ENCODE measurements at regions not wholly inside any gene's neighbourhood (a gene's known extent, or its start where the extent isn't known, plus 50 kb on each side); places are given as distances from the start of the nearest gene placed in this dataset.

DNA sequence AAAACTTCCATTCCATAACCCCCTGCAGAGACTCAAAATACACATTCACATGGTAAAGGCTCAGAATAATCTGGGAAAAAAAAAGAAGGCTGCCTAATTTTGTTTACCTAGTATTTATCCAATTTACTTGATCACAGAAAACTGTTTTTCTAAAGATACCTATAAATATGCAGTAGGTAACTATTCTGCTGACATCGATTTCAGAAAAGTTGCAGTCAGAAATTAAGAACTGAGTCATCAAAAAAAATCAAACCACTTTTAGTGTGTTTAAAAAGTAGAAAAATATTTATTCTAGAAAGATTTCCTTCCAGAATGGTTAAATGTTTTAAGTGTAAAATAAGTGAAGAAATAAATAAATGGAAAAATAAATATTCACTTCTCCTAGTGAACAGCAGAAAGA lies 254.5 kb upstream of the CAND1 start:
- Histone ChIP-seq H3K9me3 (no peaks in the 10 kb centered on the region), H3K27ac (no peak overlapping the region)

DNA sequence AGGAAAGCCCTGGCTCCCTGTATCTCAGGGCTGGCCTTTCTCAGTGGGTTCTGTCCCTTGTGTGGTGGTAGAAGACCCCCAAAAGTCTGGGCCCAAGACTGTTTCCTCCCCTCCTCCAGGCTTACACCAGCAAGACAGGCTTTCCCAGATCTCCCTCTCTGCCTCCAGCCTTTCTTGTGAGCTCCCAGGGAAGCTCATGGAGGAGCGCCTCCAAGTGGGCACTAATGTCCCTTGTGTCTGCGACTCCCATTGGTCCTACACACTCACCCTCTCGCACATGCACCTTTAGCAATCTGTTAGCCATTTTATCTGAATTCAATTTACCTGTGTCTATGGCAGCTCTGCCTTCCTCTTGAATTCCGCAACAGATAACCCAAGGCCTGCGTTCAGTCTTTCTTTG lies 251.1 kb upstream of the CAND1 start:
- H3K27ac ChIP-seq = no peak overlapping the region
- no peak overlapping the region for H3K4me3 ChIP-seq
- H3K9me3 ChIP-seq = no peaks in the 10 kb centered on the region
- no peaks in the 10 kb centered on the region for H3K4me1 ChIP-seq
- no peaks in the 10 kb centered on the region for H3K36me3 ChIP-seq
- H3K27me3 ChIP-seq = no peaks in the 10 kb centered on the region
- TF ChIP-seq EP300 (IDR thresholded peaks at IDR 0.05) = no peak
- TF ChIP-seq, protein P1, sequence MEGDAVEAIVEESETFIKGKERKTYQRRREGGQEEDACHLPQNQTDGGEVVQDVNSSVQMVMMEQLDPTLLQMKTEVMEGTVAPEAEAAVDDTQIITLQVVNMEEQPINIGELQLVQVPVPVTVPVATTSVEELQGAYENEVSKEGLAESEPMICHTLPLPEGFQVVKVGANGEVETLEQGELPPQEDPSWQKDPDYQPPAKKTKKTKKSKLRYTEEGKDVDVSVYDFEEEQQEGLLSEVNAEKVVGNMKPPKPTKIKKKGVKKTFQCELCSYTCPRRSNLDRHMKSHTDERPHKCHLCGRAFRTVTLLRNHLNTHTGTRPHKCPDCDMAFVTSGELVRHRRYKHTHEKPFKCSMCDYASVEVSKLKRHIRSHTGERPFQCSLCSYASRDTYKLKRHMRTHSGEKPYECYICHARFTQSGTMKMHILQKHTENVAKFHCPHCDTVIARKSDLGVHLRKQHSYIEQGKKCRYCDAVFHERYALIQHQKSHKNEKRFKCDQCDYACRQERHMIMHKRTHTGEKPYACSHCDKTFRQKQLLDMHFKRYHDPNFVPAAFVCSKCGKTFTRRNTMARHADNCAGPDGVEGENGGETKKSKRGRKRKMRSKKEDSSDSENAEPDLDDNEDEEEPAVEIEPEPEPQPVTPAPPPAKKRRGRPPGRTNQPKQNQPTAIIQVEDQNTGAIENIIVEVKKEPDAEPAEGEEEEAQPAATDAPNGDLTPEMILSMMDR (IDR thresholded peaks at IDR 0.05) = no peak
- no peak for TF ChIP-seq POLR2A (IDR thresholded peaks at IDR 0.05)
- WGBS, 2 donors = 94 to 95% methylated on average over 5 of the region's 5 CpGs
- no peak for DNase-seq (ENCODE audit: low spot score in 2 of 2)

More for the DNA sequence above, 254.5 kb upstream of the CAND1 start:
- 72 to 77% methylated on average over 1 of the region's 1 CpG for WGBS, 2 donors
- DNase-seq (ENCODE audit: low spot score in 2 of 2) = no peak
- no peaks in the 10 kb centered on the region for H3K4me1 ChIP-seq
- no peaks in the 10 kb centered on the region for H3K36me3 ChIP-seq
- no peaks in the 10 kb centered on the region for H3K27me3 ChIP-seq
- no peak overlapping the region for H3K4me3 ChIP-seq
- TF ChIP-seq POLR2A (IDR thresholded peaks at IDR 0.05) (no peak), EP300 (IDR thresholded peaks at IDR 0.05) (no peak)
- TF ChIP-seq, protein P1 (IDR thresholded peaks at IDR 0.05) = no peak

DNA sequence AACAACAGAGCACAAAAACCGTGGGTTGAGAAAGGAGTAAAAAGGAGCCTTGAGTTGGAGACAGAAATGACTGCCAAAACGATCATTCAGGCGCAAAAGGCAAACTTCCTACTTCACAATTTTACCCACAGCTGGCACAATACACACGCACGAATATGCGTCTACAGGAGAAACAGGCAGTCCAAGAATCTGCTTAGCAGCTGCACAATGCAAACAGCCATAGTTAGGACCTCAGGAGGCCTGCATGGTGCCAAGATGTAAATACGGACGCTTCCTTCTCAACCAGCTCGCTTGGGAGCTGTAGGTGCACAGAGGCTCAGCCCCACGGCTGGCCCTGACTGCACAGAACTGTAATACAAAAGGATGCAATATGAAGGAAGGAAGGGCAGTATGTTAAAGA lies 250.1 kb upstream of the CAND1 start:
- Histone ChIP-seq H3K4me1 (no peaks in the 10 kb centered on the region), H3K27ac (no peak overlapping the region), H3K27me3 (no peaks in the 10 kb centered on the region), H3K9me3 (no peaks in the 10 kb centered on the region), H3K4me3 (no peak overlapping the region), H3K36me3 (no peaks in the 10 kb centered on the region)
- no peak for DNase-seq (ENCODE audit: low spot score in 2 of 2)
- no peak for TF ChIP-seq EP300 (IDR thresholded peaks at IDR 0.05)
- no peak for TF ChIP-seq POLR2A (IDR thresholded peaks at IDR 0.05)
- TF ChIP-seq, protein P1 (IDR thresholded peaks at IDR 0.05) = no peak
- 55% methylated on average over 10 of the region's 10 CpGs for WGBS, 2 donors

DNA sequence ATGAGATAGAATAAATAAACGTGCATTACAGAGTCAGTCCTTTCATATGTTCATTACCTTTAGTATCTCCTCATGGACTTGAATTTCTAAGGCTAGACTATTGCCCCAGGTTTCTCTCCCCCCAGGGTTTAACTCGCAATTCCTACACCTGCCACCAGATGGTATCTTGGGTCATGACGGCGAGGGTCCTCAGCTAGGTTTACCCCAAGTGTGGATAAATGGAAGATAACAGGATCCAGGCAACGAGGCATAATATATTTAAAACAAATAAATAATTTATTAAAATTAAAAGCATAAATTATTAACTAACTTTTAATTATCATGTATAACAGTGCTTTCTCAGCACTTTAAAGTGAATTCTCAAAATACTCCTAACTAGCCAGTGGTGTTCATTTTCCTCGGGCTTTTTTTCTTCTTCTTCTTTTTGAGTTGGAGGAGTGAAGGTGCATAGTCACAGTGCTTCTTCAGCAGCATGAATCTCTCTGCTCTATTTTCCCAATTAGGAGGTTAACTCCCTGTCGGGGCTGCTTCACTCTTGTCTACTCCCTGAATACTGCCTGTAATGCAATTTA lies 243.5 kb upstream of the CAND1 start:
- Histone ChIP-seq H3K27ac (no peak overlapping the region), H3K27me3 (no peaks in the 10 kb centered on the region), H3K4me3 (no peak overlapping the region), H3K9me3 (no peaks in the 10 kb centered on the region), H3K4me1 (no peaks in the 10 kb centered on the region), H3K36me3 (no peaks in the 10 kb centered on the region)
- 33 to 36% methylated on average over 7 of the region's 7 CpGs for WGBS, 2 donors
- no peak for TF ChIP-seq EP300 (IDR thresholded peaks at IDR 0.05)
- TF ChIP-seq, protein P1 (IDR thresholded peaks at IDR 0.05) = peak; percentile 14 to 41 (median 31)
- peak in 1 of 2 donors; percentile 33 for DNase-seq (ENCODE audit: low spot score in 2 of 2)

DNA sequence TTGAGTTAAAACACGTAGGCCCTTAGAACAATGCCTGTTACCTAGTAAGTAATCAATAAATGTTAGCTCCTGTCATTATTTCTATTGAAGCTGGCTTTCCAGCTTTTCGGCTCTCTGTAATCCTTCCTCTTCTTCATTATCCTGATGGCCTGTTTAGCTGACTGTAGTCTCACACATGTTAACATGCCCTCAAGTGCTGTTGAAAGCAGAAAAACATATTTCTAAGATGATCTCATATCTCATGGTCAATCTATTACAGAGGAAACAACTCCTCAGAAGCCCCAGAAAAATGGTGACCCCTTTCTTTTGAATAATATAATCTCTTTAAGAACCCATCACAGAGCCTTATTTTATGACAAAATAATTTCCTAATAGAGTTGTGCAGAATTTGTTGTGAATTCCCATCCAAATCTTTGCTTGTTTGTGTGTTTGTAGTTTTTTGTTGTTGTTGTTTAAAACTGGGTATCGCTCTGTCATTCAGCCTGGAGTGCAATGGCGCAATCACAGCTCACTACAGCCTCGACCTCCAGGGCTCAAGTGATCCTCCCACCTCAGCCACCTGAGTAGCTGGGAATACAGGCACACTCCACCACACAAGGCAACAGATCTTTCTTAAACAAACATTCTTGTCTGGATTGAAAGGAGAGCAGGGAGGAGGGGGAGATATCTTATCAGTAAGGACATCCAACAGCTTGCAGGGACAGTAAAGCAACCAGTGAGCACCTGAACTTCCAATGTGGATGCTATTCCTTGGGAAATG lies 242.5 kb upstream of the CAND1 start:
- no peak for DNase-seq (ENCODE audit: low spot score in 2 of 2)
- no peaks in the 10 kb centered on the region for H3K9me3 ChIP-seq
- H3K4me1 ChIP-seq = no peaks in the 10 kb centered on the region
- TF ChIP-seq POLR2A (IDR thresholded peaks at IDR 0.05) = no peak
- TF ChIP-seq, protein P1 (IDR thresholded peaks at IDR 0.05) = no peak
- no peak overlapping the region for H3K4me3 ChIP-seq
- H3K27ac ChIP-seq = no peak overlapping the region
- no peaks in the 10 kb centered on the region for H3K27me3 ChIP-seq
- no peaks in the 10 kb centered on the region for H3K36me3 ChIP-seq
- WGBS, 2 donors = 76 to 78% methylated on average over 5 of the region's 5 CpGs

All from tibial nerve (tissue), 4 donors.